H1 (cell line): ENCODE measurements at regions not wholly inside any gene's neighbourhood (a gene's known extent, or its start where the extent isn't known, plus 50 kb on each side); places are given as distances from the start of the nearest gene placed in this dataset.

Source experiments
- CTCF ChIA-PET: fragments of 300-600 bp; sonication (Branson Sonifier 250); formaldehyde crosslinking; loops from one replicate; lab custom pipeline; 2021; ENCODE audit not compliant: partially characterized antibody; lab: Charles Lee
- POLR2A ChIA-PET: fragments of 300-600 bp; sonication (Branson Sonifier 250); formaldehyde crosslinking; loops from one replicate; lab custom pipeline; 2021; ENCODE audit warnings: inconsistent platforms; ENCODE audit not compliant: partially characterized antibody; lab: Charles Lee
- DNase-seq, 2 experiments: peaks; one replicate each; pipeline versions ENCODE4 v3.0.0 to v3.0.0-alpha.2; 2010 to 2022; ENCODE audit warnings: low spot score in 2 of 2, low read depth in 1 of 2, mixed read lengths in 1 of 2
- FAIRE-seq: peaks from 2 replicates; lab custom pipeline; 2011; peaks lifted over from hg19 to GRCh38; lab: Jason Lieb, UNC
- H2AFZ ChIP-seq: 2 replicates; pipeline ENCODE4 v1.8.1; 2012; ENCODE audit warnings: low read length, inconsistent platforms
- H2AK5ac ChIP-seq: 2 replicates; pipeline ENCODE4 v1.6.1; 2013; ENCODE audit warnings: low read depth, low read length
- H2BK120ac ChIP-seq: replicated peaks from 2 replicates; pipeline ENCODE3; 2013; ENCODE audit warnings: low read depth, low read length, inconsistent platforms
- H2BK12ac ChIP-seq: 2 replicates; pipeline ENCODE4 v1.6.1; 2013; ENCODE audit warnings: low read depth, low read length
- H2BK15ac ChIP-seq: 2 replicates; pipeline ENCODE4 v1.6.1; 2013; ENCODE audit warnings: low read length
- H2BK20ac ChIP-seq: 2 replicates; pipeline ENCODE4 v1.6.1; 2013; ENCODE audit warnings: low read length
- H2BK5ac ChIP-seq: 2 replicates; pipeline ENCODE4 v1.6.1; 2013; ENCODE audit warnings: low read depth, low read length
- H3K14ac ChIP-seq: 2 replicates; pipeline ENCODE4 v1.6.1; 2013; ENCODE audit warnings: inconsistent platforms; ENCODE audit not compliant: insufficient read length
- H3K18ac ChIP-seq: 2 replicates; pipeline ENCODE4 v1.6.1; 2013; ENCODE audit warnings: low read length; ENCODE audit errors: extremely low read depth
- H3K23ac ChIP-seq: 2 replicates; pipeline ENCODE4 v1.6.1; 2013; ENCODE audit warnings: inconsistent platforms; ENCODE audit not compliant: insufficient read length
- H3K23me2 ChIP-seq: 2 replicates; pipeline ENCODE4 v1.6.1; 2013; ENCODE audit warnings: low read depth, low read length
- H3K27ac ChIP-seq: 2 replicates; pipeline ENCODE4 v1.6.1; 2011; ENCODE audit warnings: low read depth, low read length, inconsistent platforms
- H3K27me3 ChIP-seq, 4 experiments: replicated peaks in 1 of 4; 1 replicate in 1 of 4; 2 replicates in 3 of 4; pipeline versions ENCODE4 v1.6.1 to v1.8.1; 2011 to 2013; ENCODE audit warnings: low read length in 3 of 4, mild to moderate bottlenecking in 3 of 4, inconsistent platforms in 2 of 4, mixed read lengths in 2 of 4, moderate library complexity in 1 of 4; ENCODE audit not compliant: control insufficient read depth in 3 of 4, insufficient read depth in 3 of 4; ENCODE audit errors: extremely low read depth in 1 of 4
- H3K36me3 ChIP-seq, 4 experiments: 2 replicates each; pipeline versions ENCODE4 v1.6.1 to v1.8.1; 2011 to 2013; ENCODE audit warnings: mild to moderate bottlenecking in 4 of 4, low read length in 3 of 4, moderate library complexity in 2 of 4, control low read depth in 1 of 4, inconsistent platforms in 1 of 4; ENCODE audit not compliant: insufficient read depth in 4 of 4, control insufficient read depth in 2 of 4
- H3K4ac ChIP-seq: replicated peaks from 2 replicates; pipeline ENCODE3; 2013; ENCODE audit warnings: low read length, low read depth, mixed read lengths, inconsistent platforms; ENCODE audit not compliant: insufficient read length
- H3K4me1 ChIP-seq, 4 experiments: replicated peaks in 1 of 4; 1 replicate in 1 of 4; 2 replicates in 3 of 4; pipeline versions ENCODE4 v1.6.1 to v1.8.1; 2011 to 2013; ENCODE audit warnings: low read length in 3 of 4, inconsistent platforms in 2 of 4, mixed read lengths in 1 of 4; ENCODE audit not compliant: insufficient read depth in 4 of 4, control insufficient read depth in 3 of 4
- H3K4me2 ChIP-seq, 2 experiments: 2 replicates each; pipeline versions ENCODE4 v1.6.1 to v1.8.1; 2011 to 2013; ENCODE audit warnings: low read depth in 2 of 2, low read length in 2 of 2, control low read depth in 1 of 2, inconsistent platforms in 1 of 2, mild to moderate bottlenecking in 1 of 2; ENCODE audit not compliant: insufficient read depth in 1 of 2
- H3K4me3 ChIP-seq, 4 experiments: fragments of 200-600, 300-600 bp in 1 of 4; sonication (generic), shearing (Covaris generic), sonication (Bioruptor Twin) in 1 of 4; 2 replicates each; pipeline versions ENCODE4 v1.5.1 to v1.8.1; 2011 to 2016; ENCODE audit warnings: low read length in 4 of 4, low read depth in 3 of 4, control low read depth in 2 of 4, inconsistent platforms in 2 of 4, mild to moderate bottlenecking in 2 of 4, mixed read lengths in 1 of 4, moderate library complexity in 1 of 4; ENCODE audit not compliant: insufficient read depth in 2 of 4; ENCODE audit errors: extremely low read depth in 1 of 4
- H3K56ac ChIP-seq: replicated peaks from 2 replicates; pipeline ENCODE3; 2013; ENCODE audit warnings: low read depth, mild to moderate bottlenecking, mixed read lengths, low read length, inconsistent platforms; ENCODE audit not compliant: insufficient read length
- H3K79me1 ChIP-seq: 2 replicates; pipeline ENCODE4 v1.6.1; 2013; ENCODE audit warnings: low read depth, low read length, control low read depth
- H3K79me2 ChIP-seq, 2 experiments: 2 replicates each; pipeline versions ENCODE4 v1.6.1 to v1.8.1; 2012 to 2013; ENCODE audit warnings: low read length in 2 of 2, mild to moderate bottlenecking in 2 of 2, inconsistent platforms in 1 of 2; ENCODE audit not compliant: insufficient read depth in 2 of 2, control insufficient read depth in 1 of 2
- H3K9ac ChIP-seq, 4 experiments: replicated peaks in 1 of 4; 1 replicate in 1 of 4; 2 replicates in 3 of 4; pipeline versions ENCODE4 v1.6.1 to v1.8.1; 2011 to 2013; ENCODE audit warnings: low read depth in 3 of 4, low read length in 3 of 4, control low read depth in 2 of 4, mild to moderate bottlenecking in 2 of 4, moderate library complexity in 2 of 4, inconsistent platforms in 1 of 4; ENCODE audit errors: extremely low read depth in 1 of 4
- H3K9me3 ChIP-seq, 2 experiments: 2 replicates each; pipeline versions ENCODE4 v1.6.1 to v1.8.1; 2012 to 2013; ENCODE audit warnings: mild to moderate bottlenecking in 2 of 2, moderate library complexity in 2 of 2, control low read depth in 1 of 2, inconsistent platforms in 1 of 2, low read depth in 1 of 2, low read length in 1 of 2, mixed read lengths in 1 of 2; ENCODE audit not compliant: insufficient read depth in 2 of 2
- H4K20me1 ChIP-seq, 2 experiments: replicated peaks in 1 of 2; 2 replicates each; pipeline versions ENCODE3 to v1.8.1; 2011 to 2013; ENCODE audit warnings: inconsistent platforms in 2 of 2, low read length in 2 of 2, mild to moderate bottlenecking in 1 of 2; ENCODE audit not compliant: insufficient read depth in 2 of 2, control insufficient read depth in 1 of 2
- H4K5ac ChIP-seq: 2 replicates; pipeline ENCODE4 v1.6.1; 2013; ENCODE audit warnings: low read length, low read depth, mixed read lengths, inconsistent platforms; ENCODE audit not compliant: insufficient read length
- H4K8ac ChIP-seq: 2 replicates; pipeline ENCODE4 v1.8.0; 2013; ENCODE audit warnings: mild to moderate bottlenecking, moderate library complexity, low read length, inconsistent platforms; ENCODE audit not compliant: insufficient read depth; ENCODE audit errors: extremely low read depth
- H4K91ac ChIP-seq: replicated peaks from 2 replicates; pipeline ENCODE3; 2013; ENCODE audit warnings: low read length, mixed read lengths, inconsistent platforms; ENCODE audit not compliant: insufficient read length
- WGBS, 2 experiments: shearing (Covaris generic) in 1 of 2; methylation state at CpG; one replicate each; pipeline versions ENCODE4 v1.1.6 to v1.1.7; 2013 to 2015; ENCODE audit warnings: low lambda C conversion rate in 2 of 2, mixed read lengths in 2 of 2, inconsistent platforms in 1 of 2, low coverage in 1 of 2, missing lambda C conversion rate in 1 of 2; ENCODE audit not compliant: insufficient replicate concordance in 2 of 2, insufficient coverage in 1 of 2, insufficient read length in 1 of 2; ENCODE audit errors: extremely low coverage in 1 of 2, missing lambda C conversion rate in 1 of 2; 5-methylcytosine and 5-hydroxymethylcytosine counted together

GRCh38 chr11:39247570-39248137 lies 2211.8 kb downstream of the LRRC4C start:
- FAIRE-seq, result no peak
- 100% methylated on average over 1 of the region's 1 CpG; no CpG with 5 or more reads in 1 of the 2 experiments for WGBS, 2 experiments
- POLR2A ChIA-PET, result no interaction called here

More at GRCh38 chr11:39247570-39248137, 2211.8 kb downstream of the LRRC4C start:
- Histone ChIP-seq H3K4me1 (no peaks in the 10 kb centered on the region), H2AK5ac (no peak overlapping the region), H3K27ac (no peak overlapping the region), H3K23me2 (no peaks in the 10 kb centered on the region), H4K5ac (no peak overlapping the region), H2BK5ac (no peak overlapping the region), H3K4me3 (no peak overlapping the region), H2BK120ac (no peak overlapping the region), H3K27me3 (no peaks in the 10 kb centered on the region), H3K79me2 (no peaks in the 10 kb centered on the region), H2BK12ac (no peak overlapping the region), H3K23ac (no peak overlapping the region), H2BK20ac (no peak overlapping the region), H3K4ac (no peak overlapping the region), H3K14ac (no peak overlapping the region), H4K20me1 (no peaks in the 10 kb centered on the region), H2BK15ac (no peak overlapping the region), H3K18ac (no peak overlapping the region), H3K9me3 (0 out of 4 replicates have a peak, but pooled peaks cover 0 to 5% of the 10 kb centered on the region in 2 experiments), H3K36me3 (no peaks in the 10 kb centered on the region), H3K56ac (no peak overlapping the region), H4K8ac (no peak overlapping the region), H2AFZ (no peak overlapping the region), H3K79me1 (no peaks in the 10 kb centered on the region), H3K9ac (no peak overlapping the region), H4K91ac (no peak overlapping the region), H3K4me2 (no peak overlapping the region)
- no peak for DNase-seq
- CTCF ChIA-PET, result interaction anchor here (0.6 kb wide), 1 partner anchor 414 kb away, joined by 3 read pairs; no protein-coding TSS in a partner anchor
